ENCODE measurements at regions not wholly inside any gene's neighbourhood (a gene's known extent, or its start where the extent isn't known, plus 50 kb on each side); places are given as distances from the start of the nearest gene placed in this dataset.

DNA sequence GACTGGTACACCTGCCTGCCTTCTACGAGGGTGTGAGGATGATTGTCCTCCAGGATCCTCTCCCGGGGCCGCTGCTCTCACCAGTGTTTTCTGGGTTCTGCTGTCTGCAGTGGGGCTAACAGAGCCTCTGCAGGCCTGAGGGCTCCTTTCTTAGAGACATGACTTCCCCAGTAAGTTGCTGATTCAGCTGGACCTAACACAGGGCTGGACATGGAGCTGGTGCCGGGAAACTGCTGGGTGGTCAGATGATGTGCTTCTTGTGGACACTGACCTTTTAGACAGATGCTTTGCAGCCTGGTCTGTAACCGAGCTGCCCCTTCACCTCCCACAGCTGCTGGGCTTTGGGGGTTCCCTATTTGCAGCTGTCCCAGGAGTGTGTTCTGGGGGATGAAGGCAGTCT, 71.5 kb downstream of the FOXL1 start:
- Histone ChIP-seq H3K27ac (peak overlapping the region in 1 of 12 donors; percentile 8), H3K36me3 (no peaks in the 10 kb centered on the region), H3K4me3 (no peak overlapping the region), H3K4me1 (peaks cover 0 to 21% (median 2%) of the 10 kb centered on the region in 12 donors), H3K27me3 (peaks cover 0 to 9% (median 0%) of the 10 kb centered on the region in 9 donors), H3K9me3 (peaks cover 0 to 12% (median 3%) of the 10 kb centered on the region in 12 donors)
- DNase-seq (no peak), ATAC-seq (no peak)
- intact Hi-C loops (cut with DNase I): loop anchor here in 1 of 10 donors (10.0 kb wide), 1 partner anchor 75 kb away; the partner anchor contains the start of gene FOXL1
- TF ChIP-seq, protein P1, sequence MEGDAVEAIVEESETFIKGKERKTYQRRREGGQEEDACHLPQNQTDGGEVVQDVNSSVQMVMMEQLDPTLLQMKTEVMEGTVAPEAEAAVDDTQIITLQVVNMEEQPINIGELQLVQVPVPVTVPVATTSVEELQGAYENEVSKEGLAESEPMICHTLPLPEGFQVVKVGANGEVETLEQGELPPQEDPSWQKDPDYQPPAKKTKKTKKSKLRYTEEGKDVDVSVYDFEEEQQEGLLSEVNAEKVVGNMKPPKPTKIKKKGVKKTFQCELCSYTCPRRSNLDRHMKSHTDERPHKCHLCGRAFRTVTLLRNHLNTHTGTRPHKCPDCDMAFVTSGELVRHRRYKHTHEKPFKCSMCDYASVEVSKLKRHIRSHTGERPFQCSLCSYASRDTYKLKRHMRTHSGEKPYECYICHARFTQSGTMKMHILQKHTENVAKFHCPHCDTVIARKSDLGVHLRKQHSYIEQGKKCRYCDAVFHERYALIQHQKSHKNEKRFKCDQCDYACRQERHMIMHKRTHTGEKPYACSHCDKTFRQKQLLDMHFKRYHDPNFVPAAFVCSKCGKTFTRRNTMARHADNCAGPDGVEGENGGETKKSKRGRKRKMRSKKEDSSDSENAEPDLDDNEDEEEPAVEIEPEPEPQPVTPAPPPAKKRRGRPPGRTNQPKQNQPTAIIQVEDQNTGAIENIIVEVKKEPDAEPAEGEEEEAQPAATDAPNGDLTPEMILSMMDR (IDR thresholded peaks at IDR 0.05): no peak
- no peak for TF ChIP-seq POLR2A (IDR thresholded peaks at IDR 0.05)
- 73 to 85% (median 79%) methylated on average over 5 of the region's 5 CpGs for WGBS, 4 donors

DNA sequence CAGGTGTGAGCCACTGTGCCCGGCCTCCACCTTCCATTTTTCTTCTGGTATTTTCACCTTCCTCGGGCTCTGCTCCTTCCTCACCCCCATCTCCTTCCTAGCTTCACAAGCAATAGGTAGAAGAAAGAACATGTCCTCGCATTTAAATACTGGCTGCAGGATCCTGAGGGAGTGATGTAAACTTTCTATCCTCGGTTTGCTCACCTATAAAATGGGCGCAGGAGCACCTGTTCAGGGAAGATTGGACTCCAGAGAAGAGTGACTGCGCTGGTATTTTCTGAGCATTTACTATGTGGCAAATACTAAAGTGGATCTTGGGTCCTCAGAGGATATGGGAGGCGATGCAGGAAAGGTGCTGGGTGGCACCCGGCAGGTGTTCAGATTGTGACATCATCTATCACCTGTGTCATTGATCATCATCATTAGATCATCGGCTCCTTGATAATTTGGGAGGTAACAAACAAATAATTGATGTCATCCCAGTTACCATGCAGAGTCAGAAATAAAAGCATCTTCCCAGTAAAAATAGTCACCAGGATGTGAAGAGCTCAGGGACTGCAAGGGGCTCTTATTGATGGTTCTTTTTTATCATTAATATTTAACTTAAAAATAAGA, 72.8 kb downstream of the FOXL1 start:
- Histone ChIP-seq H3K27me3 (peaks cover 0 to 9% (median 0%) of the 10 kb centered on the region in 9 donors), H3K4me3 (no peak overlapping the region), H3K9me3 (peaks cover 0 to 12% (median 3%) of the 10 kb centered on the region in 12 donors), H3K27ac (peak overlapping the region in 2 of 12 donors; percentile 26 to 60), H3K4me1 (peaks cover 0 to 21% (median 2%) of the 10 kb centered on the region in 12 donors), H3K36me3 (no peaks in the 10 kb centered on the region)
- no peak for ATAC-seq
- TF ChIP-seq, protein P1 (IDR thresholded peaks at IDR 0.05): no peak
- TF ChIP-seq POLR2A (IDR thresholded peaks at IDR 0.05): no peak
- DNase-seq: no peak
- intact Hi-C loops (cut with DNase I): loop anchor here in 1 of 10 donors (10.0 kb wide), 1 partner anchor 76 kb away; the partner anchor contains the start of gene FOXL1
- 90 to 95% (median 92%) methylated on average over 9 of the region's 9 CpGs for WGBS, 4 donors

DNA sequence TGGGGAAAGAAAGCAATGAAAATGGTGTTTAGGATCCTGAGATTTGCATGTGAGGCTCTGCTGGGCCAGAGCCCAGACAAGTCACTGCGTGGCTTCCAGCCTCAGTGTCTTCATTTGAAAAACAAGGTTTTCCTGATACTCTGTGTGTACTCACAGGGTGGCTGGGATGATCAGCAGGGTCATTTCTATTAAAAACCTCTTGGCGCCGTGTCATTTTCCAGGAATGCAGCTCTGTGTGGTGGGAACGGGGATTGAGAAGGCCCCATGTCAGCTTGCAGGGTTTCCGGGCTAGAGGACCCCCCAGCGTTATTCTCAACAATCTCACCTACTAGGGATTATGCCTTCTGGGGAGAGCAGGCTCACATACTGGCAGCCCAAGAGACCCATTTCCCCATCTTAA, 73.5 kb downstream of the FOXL1 start:
- no peaks in the 10 kb centered on the region for H3K36me3 ChIP-seq
- WGBS, 4 donors: 38 to 49% (median 47%) methylated on average over 6 of the region's 6 CpGs
- peak overlapping the region in 7 of 12 donors; percentile 26 to 69 (median 45) for H3K27ac ChIP-seq
- TF ChIP-seq, protein P1 (IDR thresholded peaks at IDR 0.05): no peak
- TF ChIP-seq POLR2A (IDR thresholded peaks at IDR 0.05): no peak
- intact Hi-C loops (cut with DNase I): loop anchor here in 1 of 10 donors (10.0 kb wide), 1 partner anchor 77 kb away; the partner anchor contains the start of gene FOXL1
- peaks cover 0 to 21% (median 2%) of the 10 kb centered on the region in 12 donors for H3K4me1 ChIP-seq
- H3K27me3 ChIP-seq: peaks cover 0 to 7% (median 0%) of the 10 kb centered on the region in 9 donors
- ATAC-seq: no peak
- H3K4me3 ChIP-seq: no peak overlapping the region
- peaks cover 0 to 12% (median 3%) of the 10 kb centered on the region in 12 donors for H3K9me3 ChIP-seq
- DNase-seq: no peak

DNA sequence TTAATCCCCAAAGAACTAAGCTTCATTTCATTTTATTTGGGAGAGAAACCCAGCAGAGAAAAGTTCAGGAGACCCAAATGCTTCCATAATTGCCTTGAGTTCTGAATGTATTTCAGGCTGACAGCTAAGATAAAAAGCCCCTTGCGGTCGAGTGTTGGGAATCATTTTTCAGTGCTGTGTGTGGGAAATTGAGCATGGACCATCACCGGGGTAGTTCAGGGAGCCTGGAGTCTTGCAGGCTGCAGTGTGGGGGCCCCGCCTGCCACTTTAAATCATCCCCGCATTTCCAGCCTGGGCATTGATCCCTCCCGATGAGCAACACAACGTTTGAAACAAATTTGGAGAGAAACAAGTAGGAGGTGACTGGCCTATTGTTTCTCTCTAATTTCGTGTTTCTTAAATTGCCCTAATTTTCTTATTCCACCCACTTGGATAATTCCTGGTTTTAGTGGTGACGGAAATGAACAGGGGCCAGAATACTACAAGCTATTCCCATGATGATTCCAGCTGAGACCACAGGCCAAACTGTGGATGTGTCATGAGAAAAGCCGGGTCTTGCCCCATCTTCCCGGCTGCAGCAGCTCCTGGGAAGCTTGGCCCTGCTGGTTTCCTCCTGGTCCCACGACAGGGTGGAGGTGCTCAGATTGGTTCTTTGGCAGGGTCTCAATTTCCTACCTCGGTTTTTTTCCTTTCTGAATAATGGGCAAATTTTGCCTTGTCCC, 75.1 kb downstream of the FOXL1 start:
- DNase-seq (peak in 2 of 5 donors; percentile 47 to 56), ATAC-seq (peak in 3 of 4 donors; percentile 58 to 86 (median 63))
- Histone ChIP-seq H3K4me1 (peaks cover 0 to 21% (median 2%) of the 10 kb centered on the region in 12 donors), H3K27me3 (peaks cover 0 to 3% (median 0%) of the 10 kb centered on the region in 9 donors), H3K27ac (peak overlapping the region in 11 of 12 donors; percentile 5 to 69 (median 57)), H3K9me3 (no peaks in the 10 kb centered on the region), H3K4me3 (no peak overlapping the region), H3K36me3 (no peaks in the 10 kb centered on the region)
- TF ChIP-seq, protein P1 (IDR thresholded peaks at IDR 0.05): peak in 1 of 12 donors; percentile 2
- no peak for TF ChIP-seq POLR2A (IDR thresholded peaks at IDR 0.05)
- 59 to 65% (median 62%) methylated on average over 13 of the region's 13 CpGs for WGBS, 4 donors
- intact Hi-C loops (cut with DNase I): loop anchor here in 1 of 10 donors (10.0 kb wide), 1 partner anchor 79 kb away; the partner anchor contains the start of gene FOXL1

All from heart left ventricle (tissue), 16 donors.